Endodermal cell (in vitro differentiated cells): ENCODE measurements at regions not wholly inside any gene's neighbourhood (a gene's known extent, or its start where the extent isn't known, plus 50 kb on each side); places are given as distances from the start of the nearest gene placed in this dataset.
A peak's percentile ranks its signal among the peaks of the same experiment; 100 is the strongest.

ENCODE experiments used
- DNase-seq: peaks from one replicate; pipeline ENCODE4 v3.0.0-alpha.2; 2017
- H3K27ac ChIP-seq: 2 replicates; pipeline ENCODE4 v1.5.1; 2013; ENCODE audit warnings: mild to moderate bottlenecking, low read depth, low read length, moderate library complexity
- H3K27me3 ChIP-seq: 2 replicates; pipeline ENCODE4 v1.6.1; 2013; ENCODE audit warnings: mild to moderate bottlenecking, low read length, moderate library complexity; ENCODE audit not compliant: insufficient read depth, control insufficient read depth, poor library complexity, severe bottlenecking
- H3K36me3 ChIP-seq: 2 replicates; pipeline ENCODE4 v1.7.0; 2013; ENCODE audit warnings: mild to moderate bottlenecking, low read length, moderate library complexity; ENCODE audit not compliant: control insufficient read depth, insufficient read depth
- H3K4me1 ChIP-seq: one replicate; pipeline ENCODE4 v1.7.0; 2013; ENCODE audit warnings: low read length; ENCODE audit not compliant: control insufficient read depth, insufficient read depth
- H3K4me3 ChIP-seq: 2 replicates; pipeline ENCODE4 v1.5.1; 2013; ENCODE audit warnings: mild to moderate bottlenecking, low read length, moderate library complexity
- H3K9ac ChIP-seq: 2 replicates; pipeline ENCODE4 v1.6.1; 2013; ENCODE audit warnings: mild to moderate bottlenecking, low read length, moderate library complexity; ENCODE audit not compliant: poor library complexity, severe bottlenecking; ENCODE audit errors: extremely low read depth
- H3K9me3 ChIP-seq: 2 replicates; pipeline ENCODE4 v1.6.1; 2013; ENCODE audit warnings: mild to moderate bottlenecking, low read length, moderate library complexity; ENCODE audit not compliant: control insufficient read depth
- H3K27ac Mint-ChIP-seq: 2 replicates; pipeline ENCODE4 v1.8.0; 2020; ENCODE audit warnings: mixed read lengths
- H3K27me3 Mint-ChIP-seq: 2 replicates; pipeline ENCODE4 v1.8.0; 2021; ENCODE audit warnings: mild to moderate bottlenecking, mixed read lengths; ENCODE audit not compliant: insufficient read depth
- H3K36me3 Mint-ChIP-seq: 2 replicates; pipeline ENCODE4 v1.8.0; 2020; ENCODE audit warnings: low read depth, mixed read lengths
- H3K4me1 Mint-ChIP-seq: 2 replicates; pipeline ENCODE4 v1.8.0; 2020; ENCODE audit warnings: mixed read lengths
- H3K4me3 Mint-ChIP-seq: 2 replicates; pipeline ENCODE4 v1.8.0; 2020; ENCODE audit warnings: mild to moderate bottlenecking, moderate library complexity, mixed read lengths
- H3K9me3 Mint-ChIP-seq: 2 replicates; pipeline ENCODE4 v1.8.0; 2020; ENCODE audit warnings: mild to moderate bottlenecking, mixed read lengths
- WGBS, 2 experiments: methylation state at CpG; one replicate each; pipeline versions ENCODE4 v1.1.5 to v1.1.7; 2013; ENCODE audit warnings: missing lambda C conversion rate in 2 of 2, mixed read lengths in 1 of 2; ENCODE audit not compliant: insufficient coverage in 1 of 2, insufficient read length in 1 of 2; 5-methylcytosine and 5-hydroxymethylcytosine counted together
- TF ChIP-seq, protein P1 (sequence below): fragments of 200-600 bp; sonication (generic); conservative IDR thresholded peaks from 2 replicates; pipeline ENCODE4 v1.5.0; 2021; ENCODE audit warnings: antibody characterized with exemption, mild to moderate bottlenecking

DNA sequence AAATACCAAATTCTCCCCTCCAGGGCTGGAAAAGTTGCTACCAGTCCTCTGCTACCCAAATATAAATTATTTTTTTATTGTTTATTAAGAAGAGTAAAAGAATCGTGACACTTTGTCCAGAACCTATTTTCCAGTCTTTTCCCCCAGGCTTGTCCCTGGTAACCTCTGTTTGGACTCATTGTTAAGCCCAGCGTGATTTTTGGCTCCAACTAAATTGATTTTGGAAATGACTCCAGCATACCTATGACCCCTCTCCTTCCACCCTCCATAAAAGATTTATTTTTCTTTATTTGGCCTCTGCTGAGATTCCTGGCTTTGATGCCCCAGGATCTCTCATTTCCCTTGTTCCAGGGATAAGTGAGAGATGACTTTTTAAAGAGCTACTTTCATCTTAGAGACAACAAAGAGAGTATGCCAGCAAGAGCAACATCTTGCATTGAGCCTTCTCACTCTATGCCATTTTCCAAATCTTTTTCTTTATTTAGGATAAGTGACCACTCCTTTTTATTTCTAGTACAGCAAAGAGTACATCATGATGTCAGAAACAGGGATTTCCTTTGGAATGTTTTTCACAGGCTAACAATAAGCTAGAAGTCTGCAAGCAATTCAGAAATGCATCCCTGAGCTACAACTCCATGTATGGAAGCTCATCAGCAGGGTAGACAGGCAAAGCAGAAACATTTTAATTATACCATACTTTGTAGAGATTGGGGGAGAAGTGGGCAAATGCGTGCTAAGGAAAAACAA, 75.8 kb downstream of the DAD1 start:
- 85 to 87% methylated on average over 2 to 3 of the region's 3 CpGs for WGBS, 2 experiments
- no peaks in the 10 kb centered on the region for H3K27me3 ChIP-seq
- H3K4me1 Mint-ChIP-seq, result peaks cover 48% of the 10 kb centered on the region
- H3K27ac ChIP-seq, result no peak overlapping the region
- H3K4me3 ChIP-seq, result no peak overlapping the region
- H3K27ac Mint-ChIP-seq, result no peak overlapping the region
- TF ChIP-seq, protein P1, sequence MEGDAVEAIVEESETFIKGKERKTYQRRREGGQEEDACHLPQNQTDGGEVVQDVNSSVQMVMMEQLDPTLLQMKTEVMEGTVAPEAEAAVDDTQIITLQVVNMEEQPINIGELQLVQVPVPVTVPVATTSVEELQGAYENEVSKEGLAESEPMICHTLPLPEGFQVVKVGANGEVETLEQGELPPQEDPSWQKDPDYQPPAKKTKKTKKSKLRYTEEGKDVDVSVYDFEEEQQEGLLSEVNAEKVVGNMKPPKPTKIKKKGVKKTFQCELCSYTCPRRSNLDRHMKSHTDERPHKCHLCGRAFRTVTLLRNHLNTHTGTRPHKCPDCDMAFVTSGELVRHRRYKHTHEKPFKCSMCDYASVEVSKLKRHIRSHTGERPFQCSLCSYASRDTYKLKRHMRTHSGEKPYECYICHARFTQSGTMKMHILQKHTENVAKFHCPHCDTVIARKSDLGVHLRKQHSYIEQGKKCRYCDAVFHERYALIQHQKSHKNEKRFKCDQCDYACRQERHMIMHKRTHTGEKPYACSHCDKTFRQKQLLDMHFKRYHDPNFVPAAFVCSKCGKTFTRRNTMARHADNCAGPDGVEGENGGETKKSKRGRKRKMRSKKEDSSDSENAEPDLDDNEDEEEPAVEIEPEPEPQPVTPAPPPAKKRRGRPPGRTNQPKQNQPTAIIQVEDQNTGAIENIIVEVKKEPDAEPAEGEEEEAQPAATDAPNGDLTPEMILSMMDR, result no peak
- no peak overlapping the region for H3K4me3 Mint-ChIP-seq
- peaks cover 14% of the 10 kb centered on the region for H3K4me1 ChIP-seq
- H3K9me3 Mint-ChIP-seq, result no peaks in the 10 kb centered on the region
- H3K27me3 Mint-ChIP-seq, result no peaks in the 10 kb centered on the region
- H3K9me3 ChIP-seq, result no peaks in the 10 kb centered on the region
- no peaks in the 10 kb centered on the region for H3K36me3 ChIP-seq
- H3K9ac ChIP-seq, result no peak overlapping the region
- no peak for DNase-seq
- no peaks in the 10 kb centered on the region for H3K36me3 Mint-ChIP-seq

DNA sequence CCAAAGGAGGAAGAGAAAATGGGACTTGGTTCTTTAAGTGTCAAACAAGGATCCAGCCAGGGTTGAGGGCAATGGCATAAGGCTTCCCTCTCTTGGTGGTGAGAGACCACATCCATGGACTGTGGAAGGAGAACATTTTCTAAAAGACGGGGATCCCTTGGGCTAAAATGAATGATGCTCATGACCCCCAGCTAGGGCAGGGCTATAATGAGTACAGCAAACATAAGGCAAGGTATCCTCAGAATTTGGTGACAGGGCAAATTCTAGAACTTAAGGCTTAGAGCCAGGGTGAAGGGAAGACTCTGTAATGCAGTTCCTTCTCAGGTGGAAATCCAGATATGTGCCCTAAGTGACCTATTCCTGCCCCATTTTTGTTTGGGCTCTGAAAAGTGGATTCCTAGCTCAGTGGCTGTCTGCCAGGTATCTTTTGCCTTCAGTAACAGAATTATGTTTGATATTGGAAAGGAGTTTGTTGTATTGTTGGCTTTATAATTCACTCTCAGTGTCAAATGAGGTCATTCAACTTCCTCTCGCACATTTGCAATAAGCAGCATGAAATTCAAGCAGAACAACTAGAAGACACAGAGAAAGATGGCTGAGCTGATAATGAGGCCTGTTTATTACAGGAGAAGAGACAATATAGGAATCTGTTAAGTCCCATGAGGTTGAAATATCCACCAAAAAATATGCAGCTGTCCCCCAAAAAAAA, 76.8 kb downstream of the DAD1 start:
- no peaks in the 10 kb centered on the region for H3K36me3 ChIP-seq
- no peak for DNase-seq
- H3K9me3 ChIP-seq, result no peaks in the 10 kb centered on the region
- no peak overlapping the region for H3K27ac ChIP-seq
- TF ChIP-seq, protein P1, result no peak
- peaks cover 41% of the 10 kb centered on the region for H3K4me1 Mint-ChIP-seq
- no peaks in the 10 kb centered on the region for H3K27me3 ChIP-seq
- H3K36me3 Mint-ChIP-seq, result no peaks in the 10 kb centered on the region
- H3K27me3 Mint-ChIP-seq, result no peaks in the 10 kb centered on the region
- H3K4me1 ChIP-seq, result peaks cover 9% of the 10 kb centered on the region
- no peak overlapping the region for H3K4me3 ChIP-seq
- no peak overlapping the region for H3K9ac ChIP-seq
- no peaks in the 10 kb centered on the region for H3K9me3 Mint-ChIP-seq
- H3K27ac Mint-ChIP-seq, result no peak overlapping the region
- WGBS, 2 experiments, result 95 to 100% methylated on average over 2 of the region's 2 CpGs
- H3K4me3 Mint-ChIP-seq, result no peak overlapping the region

DNA sequence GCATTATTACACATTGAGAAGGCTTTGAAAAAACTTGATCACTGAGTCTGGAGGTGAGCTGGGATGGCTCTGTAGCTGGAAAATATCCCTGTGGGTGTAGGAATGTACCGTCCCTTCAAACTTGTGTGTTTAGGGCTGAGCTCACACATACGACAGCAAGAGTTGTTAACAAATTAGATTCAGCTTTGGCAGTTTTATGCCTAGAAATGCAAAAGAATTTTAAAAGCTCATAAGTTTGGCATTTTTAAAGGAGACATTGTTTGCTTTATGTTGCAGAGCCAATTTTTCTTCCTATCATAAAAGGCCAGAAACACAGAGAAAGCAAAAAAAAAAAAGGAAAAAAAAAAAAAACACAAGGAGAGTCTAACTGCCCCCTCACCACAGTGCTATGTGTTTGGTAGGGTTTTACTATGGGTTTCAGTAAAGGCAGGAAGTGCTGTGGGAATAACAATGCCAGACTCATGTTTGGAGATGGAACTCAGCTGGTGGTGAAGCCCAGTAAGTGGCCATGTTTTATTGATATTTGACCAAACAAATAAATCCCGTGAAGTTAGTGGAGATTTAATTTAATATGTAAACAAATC, 78.4 kb downstream of the DAD1 start:
- Mint-ChIP-seq H3K4me3 (no peak overlapping the region), H3K27me3 (no peaks in the 10 kb centered on the region), H3K9me3 (no peaks in the 10 kb centered on the region), H3K27ac (peak overlapping the region; percentile 17), H3K4me1 (peaks cover 40% of the 10 kb centered on the region), H3K36me3 (no peaks in the 10 kb centered on the region)
- WGBS, 2 experiments, result 69 to 89% methylated on average over 2 of the region's 3 CpGs
- H3K9ac ChIP-seq, result no peak overlapping the region
- H3K9me3 ChIP-seq, result no peaks in the 10 kb centered on the region
- TF ChIP-seq, protein P1, result no peak
- H3K27ac ChIP-seq, result no peak overlapping the region
- H3K36me3 ChIP-seq, result no peaks in the 10 kb centered on the region
- H3K27me3 ChIP-seq, result no peaks in the 10 kb centered on the region
- peaks cover 9% of the 10 kb centered on the region for H3K4me1 ChIP-seq
- H3K4me3 ChIP-seq, result no peak overlapping the region
- DNase-seq, result no peak
